ENCODE measurements at regions not wholly inside any gene's neighbourhood (a gene's known extent, or its start where the extent isn't known, plus 50 kb on each side); places are given as distances from the start of the nearest gene placed in this dataset.

GRCh38 chr4:176529574-176529973 lies 209.8 kb downstream of the SPCS3 start:
- TF ChIP-seq EZH2phosphoT487 (IDR thresholded peaks at IDR 0.05; ENCODE audit: insufficient read depth, low read depth) = no peak
- TF ChIP-seq EZH2 (IDR thresholded peaks at IDR 0.05; ENCODE audit: insufficient read depth, poor library complexity, severe bottlenecking) = no peak
- Histone ChIP-seq H3K27me3 (replicated peaks; ENCODE audit: insufficient read depth) (no peaks in the 10 kb centered on the region), H3K4me2 (ENCODE audit: unreplicated experiment) (no peak overlapping the region)

GRCh38 chr4:176533159-176533558 lies 213.4 kb downstream of the SPCS3 start:
- in situ Hi-C loops (cut with MboI) = no loop called here
- TF ChIP-seq EZH2 (IDR thresholded peaks at IDR 0.05; ENCODE audit: insufficient read depth, poor library complexity, severe bottlenecking) (no peak), EZH2phosphoT487 (IDR thresholded peaks at IDR 0.05; ENCODE audit: insufficient read depth, low read depth) (no peak)
- no peaks in the 10 kb centered on the region for H4K20me1 ChIP-seq (ENCODE audit: insufficient read depth)
- no peak for DNase-seq
- no peaks in the 10 kb centered on the region for H3F3A ChIP-seq (ENCODE audit: insufficient read depth)
- H3K4me2 ChIP-seq (ENCODE audit: unreplicated experiment) = no peak overlapping the region
- no peak overlapping the region for H3K9ac ChIP-seq
- no peaks in the 10 kb centered on the region for H3K9me2 ChIP-seq (ENCODE audit: insufficient read depth)
- no peak overlapping the region for H3K27ac ChIP-seq
- H3K4me1 ChIP-seq (ENCODE audit: insufficient read depth) = peaks cover 18% of the 10 kb centered on the region
- H3K9me3 ChIP-seq (ENCODE audit: low read depth) = no peaks in the 10 kb centered on the region
- H2AFZ ChIP-seq = no peak overlapping the region
- H3K27me3 ChIP-seq (replicated peaks; ENCODE audit: insufficient read depth) = no peaks in the 10 kb centered on the region
- no peak overlapping the region for H3K4me3 ChIP-seq
- H3K36me3 ChIP-seq (ENCODE audit: low read depth) = no peaks in the 10 kb centered on the region
- H3K79me2 ChIP-seq (ENCODE audit: insufficient read depth) = no peaks in the 10 kb centered on the region

More at GRCh38 chr4:176529574-176529973, 209.8 kb downstream of the SPCS3 start:
- H3K79me2 ChIP-seq (ENCODE audit: insufficient read depth) = no peaks in the 10 kb centered on the region
- no peak overlapping the region for H3K27ac ChIP-seq
- no peak overlapping the region for H3K4me3 ChIP-seq
- no peaks in the 10 kb centered on the region for H3K36me3 ChIP-seq (ENCODE audit: low read depth)
- no peaks in the 10 kb centered on the region for H3K9me3 ChIP-seq (ENCODE audit: low read depth)
- peaks cover 7% of the 10 kb centered on the region; the same call in 1 of the 2 replicates for H3K4me1 ChIP-seq (ENCODE audit: insufficient read depth)
- H2AFZ ChIP-seq = no peak overlapping the region
- no peaks in the 10 kb centered on the region for H3F3A ChIP-seq (ENCODE audit: insufficient read depth)
- no peaks in the 10 kb centered on the region for H4K20me1 ChIP-seq (ENCODE audit: insufficient read depth)
- no peaks in the 10 kb centered on the region for H3K9me2 ChIP-seq (ENCODE audit: insufficient read depth)
- in situ Hi-C loops (cut with MboI) = no loop called here
- H3K9ac ChIP-seq = no peak overlapping the region
- DNase-seq = no peak

GRCh38 chr4:176534566-176534965 lies 214.8 kb downstream of the SPCS3 start:
- 51 to 54% methylated on average over 3 of the region's 3 CpGs for WGBS, 2 experiments (ENCODE audit: low coverage in 1 of 2, low lambda C conversion rate in 2 of 2, missing lambda C conversion rate in 2 of 2)
- no peak for TF ChIP-seq EZH2phosphoT487 (IDR thresholded peaks at IDR 0.05; ENCODE audit: insufficient read depth, low read depth)
- no peak for TF ChIP-seq EZH2 (IDR thresholded peaks at IDR 0.05; ENCODE audit: insufficient read depth, poor library complexity, severe bottlenecking)
- H3K4me2 ChIP-seq (ENCODE audit: unreplicated experiment) = peak overlapping the region; percentile 13
- peak; percentile 71 for DNase-seq
- H3K36me3 ChIP-seq (ENCODE audit: low read depth) = no peaks in the 10 kb centered on the region
- H3K9ac ChIP-seq = no peak overlapping the region
- H3K4me3 ChIP-seq = no peak overlapping the region
- in situ Hi-C loops (cut with MboI) = no loop called here
- no peaks in the 10 kb centered on the region for H4K20me1 ChIP-seq (ENCODE audit: insufficient read depth)
- H3K27me3 ChIP-seq (replicated peaks; ENCODE audit: insufficient read depth) = no peaks in the 10 kb centered on the region
- no peaks in the 10 kb centered on the region for H3K9me3 ChIP-seq (ENCODE audit: low read depth)
- no peak overlapping the region for H3K27ac ChIP-seq
- H3K4me1 ChIP-seq (ENCODE audit: insufficient read depth) = peaks cover 31% of the 10 kb centered on the region
- no peaks in the 10 kb centered on the region for H3K9me2 ChIP-seq (ENCODE audit: insufficient read depth)
- no peaks in the 10 kb centered on the region for H3K79me2 ChIP-seq (ENCODE audit: insufficient read depth)
- peaks cover 6% of the 10 kb centered on the region; the same call in 1 of the 2 replicates for H3F3A ChIP-seq (ENCODE audit: insufficient read depth)
- H2AFZ ChIP-seq = no peak overlapping the region

- H3K9me3 ChIP-seq (ENCODE audit: low read depth) = no peaks in the 10 kb centered on the region
- H3K36me3 ChIP-seq (ENCODE audit: low read depth) = no peaks in the 10 kb centered on the region
- H3K79me2 ChIP-seq (ENCODE audit: insufficient read depth) = no peaks in the 10 kb centered on the region
- peaks cover 33% of the 10 kb centered on the region for H3K4me1 ChIP-seq (ENCODE audit: insufficient read depth)
- H3K27ac ChIP-seq = peak overlapping the region; percentile 63
- peak overlapping the region; percentile 46 for H2AFZ ChIP-seq
- no peaks in the 10 kb centered on the region for H4K20me1 ChIP-seq (ENCODE audit: insufficient read depth)
- H3K4me2 ChIP-seq (ENCODE audit: unreplicated experiment) = peak overlapping the region; percentile 19
- TF ChIP-seq EZH2phosphoT487 (IDR thresholded peaks at IDR 0.05; ENCODE audit: insufficient read depth, low read depth) (no peak), EZH2 (IDR thresholded peaks at IDR 0.05; ENCODE audit: insufficient read depth, poor library complexity, severe bottlenecking) (no peak)
- no peaks in the 10 kb centered on the region for H3K27me3 ChIP-seq (replicated peaks; ENCODE audit: insufficient read depth)
- peaks cover 6% of the 10 kb centered on the region; the same call in 1 of the 2 replicates for H3F3A ChIP-seq (ENCODE audit: insufficient read depth)
- no peak overlapping the region for H3K4me3 ChIP-seq
- H3K9ac ChIP-seq = peak overlapping the region; percentile 29; the same call in 1 of the 2 replicates
- 13 to 14% methylated on average over 4 of the region's 4 CpGs for WGBS, 2 experiments (ENCODE audit: low coverage in 1 of 2, low lambda C conversion rate in 2 of 2, missing lambda C conversion rate in 2 of 2)
- in situ Hi-C loops (cut with MboI) = no loop called here
- H3K9me2 ChIP-seq (ENCODE audit: insufficient read depth) = no peaks in the 10 kb centered on the region
- DNase-seq = peak; percentile 94
These were observed 218.6 kb downstream of the SPCS3 start for GRCh38 chr4:176538217-176538925.
